ENCODE measurements at regions not wholly inside any gene's neighbourhood (a gene's known extent, or its start where the extent isn't known, plus 50 kb on each side); places are given as distances from the start of the nearest gene placed in this dataset.
"Not testable (repeated sequence)": the region's sequence is repeated elsewhere in the genome, so short reads cannot be mapped to it uniquely, and the experiment has no call there.

DNA sequence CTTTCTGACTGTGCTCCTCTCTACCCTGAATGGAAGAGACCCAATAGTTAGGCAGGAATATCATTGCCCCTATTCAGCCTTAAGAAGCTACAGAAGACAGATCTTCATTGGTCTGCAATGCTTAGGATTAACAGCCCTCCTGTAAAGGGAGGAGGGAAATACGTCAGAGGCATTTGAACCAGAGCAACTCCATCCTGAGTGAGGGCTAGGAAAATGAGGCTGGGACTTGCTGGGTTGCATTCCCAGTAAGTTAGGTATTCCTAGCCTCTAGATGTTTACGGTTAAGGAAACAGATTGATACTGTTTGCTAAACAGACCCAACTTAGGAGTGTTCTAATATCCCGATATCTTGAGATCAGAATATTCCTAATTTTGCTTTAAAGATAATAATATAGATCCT lies 63.5 kb downstream of the PCDH18 start:
- DNase-seq, result no peak

GRCh38 chr4:137467537-137467936 lies 64.8 kb downstream of the PCDH18 start:
- DNase-seq, result no peak

- no peak for DNase-seq
Observed at GRCh38 chr4:137463377-137464003, 68.8 kb downstream of the PCDH18 start.

GRCh38 chr4:137455647-137456321 lies 76.5 kb downstream of the PCDH18 start:
- DNase-seq, result no peak

DNA sequence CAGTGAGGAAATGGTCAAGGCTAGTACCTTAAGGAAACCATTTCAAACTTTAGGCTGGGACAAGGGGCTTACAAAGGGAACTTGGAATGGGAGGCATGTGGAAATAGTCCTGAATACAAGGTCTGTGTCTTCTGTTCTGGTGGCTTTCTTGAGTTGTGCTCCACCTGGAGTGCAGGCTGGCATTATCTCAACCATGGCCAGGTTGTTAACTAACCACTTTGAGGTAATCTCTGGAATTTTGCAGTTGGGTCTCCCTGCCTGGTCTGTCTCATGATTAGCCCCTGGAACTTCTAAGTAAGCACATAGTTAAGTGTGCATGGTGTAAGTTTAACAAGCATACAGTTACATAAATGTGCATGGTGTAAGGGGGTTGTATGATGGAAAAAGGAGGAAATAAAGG lies 77.5 kb downstream of the PCDH18 start:
- DNase-seq, result no peak

- DNase-seq, result no peak
Observed at GRCh38 chr4:137452799-137453198, 79.5 kb downstream of the PCDH18 start.

DNA sequence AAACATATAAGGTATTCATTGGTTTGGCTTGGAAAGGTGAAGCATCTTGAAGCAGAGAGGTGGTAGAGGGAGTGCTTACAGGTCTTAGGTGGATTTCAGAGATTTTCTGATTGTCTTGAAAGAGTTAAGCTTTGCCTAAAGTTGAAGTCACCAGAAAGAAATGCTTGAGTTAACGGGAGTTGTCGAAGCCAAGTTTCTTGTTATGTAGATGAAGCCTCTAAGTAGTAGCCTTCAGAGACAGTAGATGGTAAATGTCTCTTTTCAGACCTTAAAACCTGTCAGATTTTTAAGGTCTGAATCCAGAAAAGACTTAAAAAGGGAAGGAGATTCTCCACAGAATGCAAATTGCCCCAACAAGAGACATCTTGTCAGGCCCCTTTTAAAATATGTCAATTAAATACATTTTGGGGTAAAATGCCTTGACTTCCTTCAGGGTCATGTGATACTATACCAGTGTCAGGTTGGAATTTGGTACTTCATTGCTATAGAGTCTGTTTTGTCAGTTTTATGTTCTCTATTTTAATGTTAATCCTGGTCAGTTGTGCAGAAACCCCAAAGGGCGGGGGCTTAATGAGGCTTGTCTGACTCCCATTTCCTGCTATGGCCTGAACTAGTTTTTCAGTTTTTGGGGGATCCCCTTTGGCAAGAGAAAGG lies 81.0 kb downstream of the PCDH18 start:
- no peak for DNase-seq

- DNase-seq, result no peak
Observed at GRCh38 chr4:137448402-137448801, 83.9 kb downstream of the PCDH18 start.

DNA sequence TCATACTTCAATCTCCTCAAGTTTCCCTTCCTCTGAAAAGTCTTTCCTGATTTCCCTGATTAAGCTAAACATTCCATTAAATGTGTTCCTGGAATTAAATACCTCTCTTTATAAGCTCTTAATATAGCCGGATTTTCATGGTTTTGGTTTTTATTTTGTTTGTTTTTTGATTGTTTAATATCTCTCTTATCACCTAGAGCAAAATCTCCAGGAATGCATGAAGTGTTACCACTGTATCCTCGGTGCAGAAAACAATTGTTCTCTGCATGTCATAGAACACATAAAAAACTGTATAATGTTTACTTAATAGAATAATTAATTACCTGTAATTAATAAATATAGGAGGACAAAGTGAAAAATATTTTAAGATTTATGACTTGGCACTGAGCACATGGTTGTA lies 86.2 kb downstream of the PCDH18 start:
- DNase-seq, result no peak

GRCh38 chr4:137443031-137443800 lies 89.1 kb downstream of the PCDH18 start:
- no peak for DNase-seq

GRCh38 chr4:137432446-137433311 lies 99.6 kb downstream of the PCDH18 start:
- DNase-seq, result no peak

DNA sequence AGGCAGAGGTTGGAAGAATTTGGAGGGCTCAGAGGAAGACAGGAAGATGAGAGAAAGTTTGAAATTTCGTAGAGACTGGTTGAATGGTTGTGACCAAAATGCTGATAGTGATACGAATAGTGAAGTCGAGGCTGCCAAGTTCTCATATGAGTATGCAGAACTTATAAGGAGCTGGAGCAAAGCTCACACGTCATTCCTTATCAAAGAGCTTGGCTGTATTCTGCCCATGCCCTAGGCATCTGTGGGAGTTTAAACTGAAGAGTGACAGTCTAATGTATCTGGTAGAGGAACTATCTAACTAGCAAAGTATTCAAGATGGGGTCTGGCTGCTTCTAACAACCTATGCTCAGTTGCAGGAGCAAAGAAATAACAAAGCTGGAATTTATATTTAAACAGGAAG lies 102.1 kb downstream of the PCDH18 start:
- DNase-seq, result no peak

GRCh38 chr4:137427411-137427810 lies 104.9 kb downstream of the PCDH18 start:
- no peak for DNase-seq

DNA sequence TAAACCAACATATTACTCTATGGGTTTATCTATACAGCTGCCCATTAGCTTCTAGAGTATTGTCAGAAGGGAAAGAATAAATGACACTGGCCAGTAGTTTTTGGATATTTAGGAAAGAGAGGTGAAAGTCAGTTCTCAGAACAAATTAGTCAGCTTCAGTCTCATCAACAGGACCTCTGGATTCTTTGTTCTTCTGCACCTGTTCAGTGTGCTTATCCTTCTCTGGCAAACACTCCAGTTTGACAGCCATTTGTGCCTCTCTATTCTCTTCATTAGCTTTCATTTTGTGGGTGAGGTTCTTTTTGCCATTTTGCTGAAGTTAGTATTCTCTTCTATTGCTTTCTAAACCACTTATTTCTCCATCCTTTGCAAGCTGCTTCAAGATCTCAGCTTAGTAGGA lies 107.0 kb downstream of the PCDH18 start:
- no peak for DNase-seq

DNA sequence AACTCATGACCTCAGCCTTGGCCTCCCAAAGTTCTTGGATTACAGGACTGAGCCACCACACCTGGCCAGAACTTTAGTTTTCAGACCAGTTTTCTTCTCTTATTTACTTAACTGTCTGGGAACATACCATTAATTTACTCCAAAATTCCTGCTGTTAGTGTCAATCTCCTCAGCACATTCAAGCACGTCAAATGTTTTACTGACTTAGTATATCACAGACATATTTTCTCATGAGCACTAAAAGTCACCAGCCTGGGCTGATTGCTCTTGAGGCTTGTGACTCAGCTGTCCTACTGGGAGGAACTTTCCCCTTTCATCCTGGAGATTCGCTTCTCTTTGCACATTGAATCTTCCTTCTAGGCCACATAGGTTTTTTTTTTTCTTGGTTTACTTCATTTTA lies 109.6 kb downstream of the PCDH18 start:
- no peak for DNase-seq

DNA sequence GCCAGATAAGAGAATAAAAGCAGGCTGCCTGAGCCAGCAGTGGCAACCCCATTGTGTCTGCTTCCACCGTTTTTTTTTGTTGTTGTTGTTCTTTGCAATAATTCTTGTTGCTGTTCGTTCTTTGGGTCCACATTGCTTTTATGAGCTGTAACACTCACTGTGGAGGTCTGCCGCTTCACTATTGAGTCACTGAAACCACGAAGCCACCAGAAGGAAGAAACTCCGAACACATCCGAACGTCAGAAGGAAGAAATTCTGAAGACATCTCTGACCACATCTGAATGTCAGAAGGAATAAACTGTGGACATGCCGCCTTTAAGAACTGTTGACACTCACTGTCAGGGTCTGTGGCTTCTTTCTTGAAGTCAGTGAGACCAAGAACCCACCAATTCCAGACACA lies 110.5 kb downstream of the PCDH18 start:
- DNase-seq, result no peak

- DNase-seq, result no peak
Observed at GRCh38 chr4:137420901-137421396, 111.3 kb downstream of the PCDH18 start.

- no peak for DNase-seq
Observed at GRCh38 chr4:137417676-137418075, 114.6 kb downstream of the PCDH18 start.

DNA sequence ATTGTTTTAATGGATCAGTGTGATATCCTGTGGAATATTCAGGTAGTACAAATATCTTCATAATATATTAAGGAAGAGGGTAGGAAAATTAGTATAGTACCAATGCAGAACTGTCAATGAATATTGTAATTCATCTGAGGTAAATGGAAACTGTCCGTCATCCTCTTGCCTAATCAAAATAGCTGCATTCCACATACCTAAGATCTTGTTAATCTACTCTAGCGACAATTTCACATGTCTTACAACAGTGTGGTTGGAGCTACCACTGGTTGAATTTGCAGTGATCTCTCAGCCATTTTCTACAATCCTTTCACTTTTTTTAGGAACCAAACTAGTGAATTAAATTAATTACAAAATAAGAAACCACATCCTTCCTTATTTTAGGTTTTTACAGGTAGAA lies 117.5 kb downstream of the PCDH18 start:
- no peak for DNase-seq

DNA sequence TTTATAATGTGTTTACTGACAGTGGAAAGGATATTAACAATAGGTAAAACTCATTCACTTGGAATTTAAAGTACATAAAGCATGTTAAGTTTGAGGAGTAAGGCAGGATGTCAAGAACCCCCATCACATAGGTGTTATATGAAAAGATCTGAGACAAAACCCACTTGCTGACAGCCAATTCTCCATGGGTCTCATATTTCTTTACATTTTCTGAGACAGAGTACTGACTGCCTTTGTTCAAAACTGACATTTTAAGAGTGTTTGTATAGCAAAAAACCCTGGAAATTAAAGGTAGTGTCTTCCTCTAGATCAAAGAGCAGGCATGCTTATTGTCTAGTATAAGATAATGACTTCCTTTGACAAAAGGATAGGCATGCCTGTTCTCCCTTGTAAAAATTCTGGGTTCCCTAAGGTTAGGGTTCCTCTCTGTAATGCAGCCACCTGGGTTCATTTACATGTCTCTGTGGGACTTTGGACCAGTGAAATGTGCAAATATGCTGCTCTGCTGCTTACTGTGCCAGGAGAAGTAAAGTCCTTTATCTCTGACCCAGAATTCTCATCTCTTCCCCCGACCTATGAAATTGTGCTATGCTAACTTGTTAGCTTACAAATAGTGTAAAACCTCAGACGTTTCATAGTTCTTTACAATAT lies 123.6 kb downstream of the PCDH18 start:
- DNase-seq, result no peak

DNA sequence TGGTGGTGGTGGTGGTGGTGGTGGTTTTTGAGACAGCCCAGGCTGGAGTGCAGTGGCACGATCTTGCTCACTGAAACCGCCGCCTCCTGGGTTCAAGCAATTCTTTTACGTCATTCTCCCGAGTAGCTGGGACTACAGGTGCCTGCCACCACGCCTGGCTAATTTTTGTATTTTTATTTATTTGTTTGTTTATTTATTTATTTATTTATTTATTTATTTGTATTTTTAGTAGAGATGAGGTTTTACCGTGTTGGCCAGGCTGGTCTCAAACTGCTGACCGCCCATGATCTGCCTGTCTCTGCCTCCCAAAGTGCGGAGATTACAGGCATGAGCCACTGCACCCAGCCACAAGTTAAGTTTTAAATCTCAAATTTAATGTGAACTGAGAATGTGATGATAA lies 126.5 kb downstream of the PCDH18 start:
- not testable (repeated sequence) for DNase-seq

GRCh38 chr4:137394018-137394417 lies 138.3 kb downstream of the PCDH18 start:
- DNase-seq, result no peak

Data from suppressor macrophage treated with lipopolysaccharide for 1 hour (primary cell).